IMR-90 (cell line): ENCODE measurements at regions not wholly inside any gene's neighbourhood (a gene's known extent, or its start where the extent isn't known, plus 50 kb on each side); places are given as distances from the start of the nearest gene placed in this dataset.

Experiments
- ATAC-seq: fragments of 200-7000 bp; cut with Tn5 transposase; 2 replicates; pipeline ENCODE4 v1.9.1; 2020; ENCODE audit warnings: low read depth, mild to moderate bottlenecking, moderate library complexity
- BruUV-seq: library from RNA; stranded (reverse); fragments of 400-500 nt; replicated peaks from 2 replicates; lab custom pipeline; 2021; lab: Mats Ljungman, UMichigan
- CTCF ChIA-PET: fragments of 300-600 bp; formaldehyde crosslinking; extraction: SDS; loops from one replicate; lab custom pipeline; 2021; ENCODE audit warnings: antibody characterized with exemption; lab: Yijun Ruan, JAX
- POLR2A ChIA-PET: fragments of 300-600 bp; sonication (Branson Sonifier 250); formaldehyde crosslinking; loops from one replicate; lab custom pipeline; 2022; ENCODE audit warnings: antibody characterized with exemption; ENCODE audit not compliant: unreplicated experiment; lab: Charles Lee
- DNase-seq: peaks from one replicate; pipeline ENCODE4 v3.0.0; 2013
- H2AFZ ChIP-seq: replicated peaks from 2 replicates; pipeline ENCODE3; 2013; ENCODE audit warnings: low read length, mild to moderate bottlenecking; ENCODE audit not compliant: poor library complexity
- H2AK5ac ChIP-seq: 2 replicates; pipeline ENCODE4 v1.6.1; 2013; ENCODE audit warnings: low read depth, low read length, inconsistent platforms
- H2AK9ac ChIP-seq: replicated peaks from 2 replicates; pipeline ENCODE3; 2013; ENCODE audit warnings: mild to moderate bottlenecking, low read depth, low read length, moderate library complexity; ENCODE audit not compliant: poor library complexity
- H2BK120ac ChIP-seq: 2 replicates; pipeline ENCODE4 v1.6.1; 2013; ENCODE audit warnings: low read depth, low read length, inconsistent platforms
- H2BK15ac ChIP-seq: 3 replicates; pipeline ENCODE4 v1.6.1; 2013; ENCODE audit warnings: low read depth, low read length, inconsistent platforms
- H2BK20ac ChIP-seq: 2 replicates; pipeline ENCODE4 v1.6.1; 2013; ENCODE audit warnings: low read depth, mild to moderate bottlenecking, inconsistent platforms, low read length, moderate library complexity
- H2BK5ac ChIP-seq: 2 replicates; pipeline ENCODE4 v1.6.1; 2013; ENCODE audit warnings: mild to moderate bottlenecking, low read depth, low read length, inconsistent platforms; ENCODE audit not compliant: poor library complexity, severe bottlenecking
- H3K14ac ChIP-seq: replicated peaks from 2 replicates; pipeline ENCODE4 v1.6.1; 2013; ENCODE audit warnings: low read depth, low read length, inconsistent platforms
- H3K18ac ChIP-seq: 2 replicates; pipeline ENCODE4 v1.6.1; 2013; ENCODE audit warnings: low read depth, low read length, control low read depth
- H3K23ac ChIP-seq: 2 replicates; pipeline ENCODE4 v1.6.1; 2013; ENCODE audit warnings: low read depth, low read length, inconsistent platforms
- H3K27ac ChIP-seq: 2 replicates; pipeline ENCODE4 v1.5.1; 2013; ENCODE audit warnings: mild to moderate bottlenecking, control low read depth, low read length; ENCODE audit not compliant: insufficient read depth
- H3K27me3 ChIP-seq: 2 replicates; pipeline ENCODE4 v1.6.1; 2013; ENCODE audit warnings: low read length; ENCODE audit not compliant: control insufficient read depth, insufficient read depth
- H3K36me3 ChIP-seq: 2 replicates; pipeline ENCODE4 v1.6.1; 2013; ENCODE audit warnings: low read length, mixed read lengths; ENCODE audit not compliant: control insufficient read depth, insufficient read depth
- H3K4ac ChIP-seq: 2 replicates; pipeline ENCODE4 v1.6.1; 2013; ENCODE audit warnings: low read depth, low read length, inconsistent platforms
- H3K4me1 ChIP-seq: 2 replicates; pipeline ENCODE4 v1.6.1; 2013; ENCODE audit warnings: low read length, mixed read lengths; ENCODE audit not compliant: control insufficient read depth, insufficient read depth
- H3K4me2 ChIP-seq: 2 replicates; pipeline ENCODE4 v1.6.1; 2013; ENCODE audit warnings: low read depth, mild to moderate bottlenecking, control low read depth, low read length, moderate library complexity
- H3K4me3 ChIP-seq: 2 replicates; pipeline ENCODE4 v1.5.1; 2013; ENCODE audit warnings: low read depth, mild to moderate bottlenecking, control low read depth, low read length, moderate library complexity; ENCODE audit not compliant: insufficient read depth
- H3K56ac ChIP-seq: 2 replicates; pipeline ENCODE4 v1.6.1; 2013; ENCODE audit warnings: low read length, inconsistent platforms; ENCODE audit not compliant: insufficient read depth; ENCODE audit errors: extremely low read depth
- H3K79me1 ChIP-seq, 2 experiments: 2 replicates each; pipeline ENCODE4 v1.6.1; 2013; ENCODE audit warnings: low read length in 2 of 2, inconsistent platforms in 1 of 2, low read depth in 1 of 2
- H3K9ac ChIP-seq: 2 replicates; pipeline ENCODE4 v1.6.1; 2013; ENCODE audit warnings: low read depth, low read length, control low read depth
- H3K9me1 ChIP-seq: 2 replicates; pipeline ENCODE4 v1.6.1; 2013; ENCODE audit warnings: low read length, inconsistent platforms; ENCODE audit not compliant: insufficient read depth
- H3K9me3 ChIP-seq: 2 replicates; pipeline ENCODE4 v1.6.1; 2013; ENCODE audit warnings: low read length; ENCODE audit not compliant: control insufficient read depth, insufficient read depth
- H4K20me1 ChIP-seq: 2 replicates; pipeline ENCODE4 v1.6.1; 2013; ENCODE audit warnings: low read length, inconsistent platforms; ENCODE audit not compliant: insufficient read depth
- H4K5ac ChIP-seq: 2 replicates; pipeline ENCODE4 v1.6.1; 2013; ENCODE audit warnings: mild to moderate bottlenecking, low read depth, low read length, control low read depth
- H4K8ac ChIP-seq, 2 experiments: 2 replicates each; pipeline ENCODE4 v1.6.1; 2013; ENCODE audit warnings: low read depth in 2 of 2, low read length in 2 of 2, control low read depth in 1 of 2, inconsistent platforms in 1 of 2
- H4K91ac ChIP-seq: 2 replicates; pipeline ENCODE4 v1.6.1; 2013; ENCODE audit warnings: low read depth, low read length, inconsistent platforms; ENCODE audit not compliant: insufficient read depth
- BHLHE40 ChIP-seq: fragments of 150-350 bp; IDR thresholded peaks from 2 replicates; pipeline ENCODE4 v1.6.1; 2016; ENCODE audit warnings: mild to moderate bottlenecking, low read depth, low read length
- CHD1 ChIP-seq: IDR thresholded peaks from 2 replicates; pipeline ENCODE4 v1.6.1; 2012; ENCODE audit warnings: low read depth, low read length, improper control_type of control experiment
- FOS ChIP-seq: fragments of 150-350 bp; IDR thresholded peaks from 2 replicates; pipeline ENCODE4 v1.6.1; 2016; ENCODE audit warnings: low read depth, low read length
- MAFK ChIP-seq: IDR thresholded peaks from 2 replicates; pipeline ENCODE4 v1.6.1; 2012; ENCODE audit warnings: low read depth, low read length, improper control_type of control experiment
- MXI1 ChIP-seq: IDR thresholded peaks from 2 replicates; pipeline ENCODE4 v1.6.1; 2012; ENCODE audit warnings: low read depth, mild to moderate bottlenecking, low read length, moderate library complexity, borderline replicate concordance
- NFE2L2 ChIP-seq: fragments of 150-350 bp; IDR thresholded peaks from 2 replicates; pipeline ENCODE4 v1.6.1; 2016; ENCODE audit warnings: low read depth, mild to moderate bottlenecking, low read length
- POLR2A ChIP-seq: IDR thresholded peaks from 2 replicates; pipeline ENCODE4 v1.6.1; 2012; ENCODE audit warnings: mild to moderate bottlenecking, low read depth, low read length
- RAD21 ChIP-seq: IDR thresholded peaks from 2 replicates; pipeline ENCODE4 v1.6.1; 2012; ENCODE audit warnings: low read length, improper control_type of control experiment
- SMC3 ChIP-seq: fragments of 150-350 bp; IDR thresholded peaks from 2 replicates; pipeline ENCODE4 v1.6.1; 2016; ENCODE audit warnings: low read depth, mild to moderate bottlenecking, antibody characterized with exemption, low read length, moderate library complexity
- WGBS, 2 experiments: methylation state at CpG; one replicate each; pipeline versions ENCODE4 v1.1.5 to v1.1.7; 2013; ENCODE audit warnings: missing lambda C conversion rate in 2 of 2; ENCODE audit not compliant: insufficient read length in 1 of 2; ENCODE audit errors: extremely low coverage in 2 of 2; 5-methylcytosine and 5-hydroxymethylcytosine counted together
- dilution Hi-C: fragments of 300-500 bp; cut with HindIII; formaldehyde crosslinking; loops from one replicate; pipeline ENCODE4 v1.14.3; 2018; ENCODE audit warnings: low sequenced_read_pairs; ENCODE audit not compliant: unreplicated experiment
- in situ Hi-C: fragments of 300-500 bp; cut with MboI; formaldehyde crosslinking; loops from 3 replicates; pipeline ENCODE4 v1.14.3; 2019; ENCODE audit warnings: low sequenced_read_pairs, inconsistent platforms, mixed read lengths
- intact Hi-C: fragments of 100-400 bp; cut with micrococcal nuclease; formaldehyde crosslinking; loops from 2 replicates; pipeline ENCODE4 v1.10.0; 2022

GRCh38 chr4:31682796-31683195 lies 962.6 kb downstream of the PCDH7 start:
- no peaks in the 10 kb centered on the region for H3K9me1 ChIP-seq
- no CpG with 5 or more reads among the region's 3 CpGs for WGBS, 2 experiments
- in situ Hi-C loops: no loop called here
- no peak overlapping the region for H4K91ac ChIP-seq
- no peak overlapping the region for H3K23ac ChIP-seq
- no peak overlapping the region for H3K9ac ChIP-seq
- no peak overlapping the region for H2AFZ ChIP-seq
- no peaks in the 10 kb centered on the region for H3K9me3 ChIP-seq
- CTCF ChIA-PET: no interaction called here
- ATAC-seq (no peak), DNase-seq (no peak)
- H3K18ac ChIP-seq: no peak overlapping the region
- H2BK20ac ChIP-seq: no peak overlapping the region
- no peak overlapping the region for H2BK15ac ChIP-seq
- no peak overlapping the region for H3K4ac ChIP-seq
- no peak overlapping the region for H2AK9ac ChIP-seq
- dilution Hi-C loops: no loop called here
- no peaks in the 10 kb centered on the region for H3K27me3 ChIP-seq
- no TSS peak for BruUV-seq
- no peak overlapping the region for H2BK5ac ChIP-seq
- intact Hi-C loops: no loop called here
- no peak overlapping the region for H3K27ac ChIP-seq
- H3K4me2 ChIP-seq: no peak overlapping the region
- H4K5ac ChIP-seq: no peak overlapping the region
- H2BK120ac ChIP-seq: no peak overlapping the region
- POLR2A ChIA-PET: no interaction called here
- H4K20me1 ChIP-seq: no peaks in the 10 kb centered on the region
- H3K14ac ChIP-seq: no peak overlapping the region
- no peak for TF ChIP-seq FOS
- TF ChIP-seq NFE2L2: no peak
- TF ChIP-seq CHD1: no peak
- no peak for TF ChIP-seq SMC3
- no peak for TF ChIP-seq BHLHE40
- no peak for TF ChIP-seq MAFK
- no peak for TF ChIP-seq POLR2A
- TF ChIP-seq MXI1: no peak
- no peak for TF ChIP-seq RAD21
- H3K4me1 ChIP-seq: no peaks in the 10 kb centered on the region
- H2AK5ac ChIP-seq: no peak overlapping the region
- H3K4me3 ChIP-seq: no peak overlapping the region
- no peaks in the 10 kb centered on the region for H3K36me3 ChIP-seq
- no peak overlapping the region for H4K8ac ChIP-seq
- H3K56ac ChIP-seq: no peak overlapping the region
- H3K79me1 ChIP-seq: no peaks in the 10 kb centered on the region
